Islet of Langerhans (tissue), 1 donor: ENCODE measurements at regions not wholly inside any gene's neighbourhood (a gene's known extent, or its start where the extent isn't known, plus 50 kb on each side); places are given as distances from the start of the nearest gene placed in this dataset.

Experiments
- FAIRE-seq: peaks from one replicate; lab custom pipeline; 2011; peaks lifted over from hg19 to GRCh38; lab: Jason Lieb, UNC

DNA sequence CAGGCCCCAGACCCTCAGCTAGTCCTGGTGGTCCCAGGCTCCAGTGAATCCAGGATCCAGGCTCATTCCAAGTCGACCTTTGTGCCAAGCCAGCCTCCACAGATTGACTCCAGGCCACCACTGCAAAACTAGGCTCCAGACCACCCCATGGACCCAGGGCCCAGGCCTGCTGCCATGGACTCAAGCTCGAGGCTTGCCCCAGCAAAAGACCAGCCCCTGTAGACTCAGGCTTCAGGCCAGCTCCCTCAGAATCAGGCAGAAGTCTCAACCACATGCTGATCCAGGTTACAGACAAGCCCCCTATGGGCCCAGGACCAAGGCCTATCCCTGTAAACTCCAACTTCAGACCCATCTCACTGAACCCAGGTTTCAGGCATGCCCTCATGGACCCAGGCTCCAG is 692.4 kb downstream of the PCDH19 start:
- no peak for FAIRE-seq

DNA sequence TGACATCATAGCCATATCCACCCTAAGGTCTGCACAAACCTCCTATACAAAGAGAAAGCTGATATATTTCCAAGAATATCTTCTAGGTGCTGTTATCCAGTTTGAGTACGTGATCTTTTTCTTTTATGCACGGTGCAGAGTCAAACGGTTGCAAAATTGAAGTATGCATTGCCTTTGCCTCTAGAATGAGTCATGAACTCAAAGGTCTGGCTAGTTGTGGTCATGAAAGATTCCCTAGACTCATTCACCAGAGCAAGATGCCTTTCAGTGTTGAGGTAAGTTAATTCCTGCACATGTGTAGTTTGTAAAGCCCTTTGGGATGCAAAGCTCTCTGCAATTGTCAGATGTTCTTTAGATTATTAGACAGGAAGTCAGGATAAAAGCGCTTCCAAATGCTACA is 704.4 kb downstream of the PCDH19 start:
- no peak for FAIRE-seq

DNA sequence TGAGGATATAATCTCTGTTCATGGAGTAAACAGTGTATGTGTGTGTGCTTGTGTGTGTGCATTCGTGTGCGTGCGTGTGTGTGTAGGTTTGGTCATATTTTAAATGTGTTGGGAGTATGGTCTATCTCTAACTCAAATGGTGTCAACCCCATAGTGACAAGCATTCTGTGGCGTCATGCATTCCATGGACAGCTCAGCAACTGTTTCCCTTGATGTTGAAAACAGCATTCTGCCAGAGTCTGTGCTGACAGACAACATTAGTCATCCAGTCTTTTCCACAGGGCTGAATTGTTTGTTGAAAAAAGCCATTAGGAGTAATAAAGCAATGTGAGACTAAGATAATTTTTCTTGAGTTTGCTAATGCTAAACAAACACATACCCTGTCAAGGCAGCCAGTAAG is 706.6 kb downstream of the PCDH19 start:
- FAIRE-seq: peak; percentile 24

DNA sequence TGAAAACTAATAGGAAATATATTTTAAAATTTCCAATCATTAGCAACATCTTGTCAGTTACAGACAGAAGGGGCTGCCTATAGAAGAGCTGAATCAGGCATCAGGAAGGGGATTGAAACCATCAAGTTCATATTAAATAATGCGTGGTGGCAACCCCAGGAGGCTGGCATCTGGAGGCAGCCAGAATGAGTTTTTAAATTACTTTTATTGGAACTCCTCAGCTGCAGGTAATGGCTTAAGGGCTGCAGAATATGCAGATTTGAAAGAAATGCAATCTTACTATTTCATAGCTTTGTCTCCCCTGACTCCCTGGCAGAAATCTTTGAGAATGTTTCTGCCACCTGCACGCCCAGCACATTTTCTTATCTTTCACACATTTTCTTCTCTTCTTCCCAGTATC is 711.6 kb downstream of the PCDH19 start:
- FAIRE-seq: no peak

DNA sequence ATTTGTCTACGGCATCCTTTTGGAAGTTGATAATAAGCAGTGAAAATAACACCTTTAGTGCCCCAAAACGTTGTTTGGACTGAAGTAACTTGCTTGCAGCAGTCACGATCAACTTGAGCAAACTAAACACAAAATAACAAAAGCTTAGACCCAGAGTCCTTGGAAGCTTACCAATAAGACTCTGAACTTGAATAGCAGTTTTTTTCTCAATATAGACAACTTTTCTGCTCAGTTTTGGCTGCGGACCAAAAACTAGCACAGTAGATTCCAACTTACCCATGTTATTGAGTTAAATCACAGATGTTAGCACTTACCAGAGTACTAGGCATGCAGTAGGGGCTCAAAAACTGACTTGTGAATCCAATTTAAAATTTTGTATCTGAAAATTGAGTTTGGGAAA is 746.9 kb downstream of the PCDH19 start:
- no peak for FAIRE-seq

DNA sequence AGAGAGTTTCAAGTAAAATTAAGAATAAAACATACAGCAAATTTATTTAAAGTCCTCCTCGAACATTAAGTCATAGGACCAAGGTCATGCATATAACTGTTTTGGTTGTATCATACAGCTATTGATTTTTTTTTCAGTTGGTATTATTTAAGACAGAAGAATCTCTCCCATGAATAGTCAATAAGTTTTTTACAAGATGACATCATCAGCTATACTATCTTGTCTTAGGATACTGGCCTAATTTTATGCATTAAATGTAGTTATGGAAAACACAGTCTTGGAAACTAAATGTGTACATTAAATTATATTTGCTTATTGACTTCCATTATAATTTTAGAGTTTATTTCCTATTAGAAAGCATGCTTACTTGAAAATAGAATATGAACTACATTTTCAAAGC is 755.9 kb downstream of the PCDH19 start:
- no peak for FAIRE-seq

DNA sequence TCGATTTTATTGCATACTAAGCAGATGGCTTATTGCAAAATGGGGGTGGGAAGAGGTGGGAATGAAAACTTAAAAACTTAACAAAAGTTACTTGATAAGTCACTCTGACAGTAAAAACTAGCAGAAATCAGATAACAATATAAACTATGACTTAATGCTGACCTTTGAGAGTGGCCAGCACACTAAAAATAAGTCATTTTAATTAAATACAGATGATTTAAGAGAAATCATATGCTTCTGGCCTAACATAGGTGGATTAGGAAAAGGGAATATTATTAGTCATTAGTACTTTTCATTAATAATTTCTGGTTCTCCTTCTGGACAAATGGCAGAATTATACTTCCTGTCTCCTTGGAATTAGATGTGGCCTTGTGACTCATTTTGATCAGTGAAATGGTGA is 756.7 kb downstream of the PCDH19 start:
- no peak for FAIRE-seq

DNA sequence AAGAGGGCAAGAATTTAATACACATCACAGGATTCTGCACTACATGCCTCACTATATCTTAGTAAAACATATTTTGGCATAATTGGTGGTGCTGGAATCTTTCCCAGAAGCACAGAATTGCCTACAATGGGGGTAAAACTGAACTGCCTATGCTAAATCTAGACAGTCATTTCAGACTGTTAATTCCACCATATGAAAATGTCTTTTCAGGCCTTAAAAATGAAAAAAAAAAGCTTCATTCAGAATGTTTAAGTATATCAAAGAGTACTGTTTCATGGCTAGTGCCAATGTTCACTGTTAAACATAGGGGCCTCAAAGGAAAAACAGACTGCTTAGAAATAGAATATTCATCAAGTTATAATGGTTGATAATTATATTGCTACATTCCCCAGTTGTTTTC is 797.0 kb downstream of the PCDH19 start:
- no peak for FAIRE-seq

DNA sequence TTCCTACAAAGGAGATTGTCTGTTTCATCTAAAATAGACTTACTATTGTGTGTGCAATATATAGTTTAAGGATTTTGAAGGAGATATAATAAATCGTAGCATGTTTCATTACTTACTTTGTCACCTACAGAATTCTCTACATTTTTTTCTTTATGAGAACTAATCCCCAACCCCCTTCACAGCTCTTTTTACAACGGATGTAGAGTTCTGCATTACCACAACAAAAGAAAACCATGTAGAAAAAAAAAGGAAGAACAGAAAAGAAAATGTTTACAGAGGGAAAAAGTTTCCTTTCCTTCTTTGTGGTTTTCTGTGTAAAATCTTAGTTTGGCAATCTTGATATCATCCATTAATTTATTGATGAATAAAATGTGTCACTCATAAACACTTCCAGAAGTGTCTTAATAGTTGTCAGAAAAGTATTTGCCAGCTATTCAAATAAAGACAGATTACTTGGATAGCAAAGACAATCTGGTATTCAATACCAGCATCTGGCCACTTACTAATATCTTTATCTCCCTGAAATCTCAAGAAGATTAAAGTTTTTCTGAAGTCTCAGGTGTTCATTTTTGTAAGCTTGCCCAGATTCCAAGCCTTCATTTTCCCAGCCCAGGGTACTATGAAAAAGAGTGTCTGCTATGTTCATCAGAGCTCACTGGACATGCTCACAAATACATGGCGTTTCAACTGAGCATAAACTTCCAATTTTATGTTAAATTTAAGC is 806.8 kb downstream of the PCDH19 start:
- no peak for FAIRE-seq

DNA sequence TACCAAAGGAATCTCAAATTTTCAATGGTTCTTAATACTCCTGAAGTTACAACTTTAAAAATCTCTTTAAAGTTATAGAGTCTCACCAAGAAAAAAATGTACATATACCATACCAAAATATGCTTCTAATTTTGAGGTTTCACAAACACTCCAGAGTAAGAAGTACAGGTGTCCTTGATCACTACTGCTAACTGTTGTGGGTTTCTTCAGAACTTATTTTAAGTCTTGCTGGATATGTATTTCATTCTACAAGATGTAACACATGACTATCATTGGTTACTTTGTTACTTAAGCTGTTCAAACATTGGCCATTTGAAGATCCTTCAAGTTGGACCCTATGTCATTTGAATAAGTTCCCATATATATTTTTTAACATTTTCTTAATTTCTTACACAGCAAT is 808.0 kb downstream of the PCDH19 start:
- no peak for FAIRE-seq

DNA sequence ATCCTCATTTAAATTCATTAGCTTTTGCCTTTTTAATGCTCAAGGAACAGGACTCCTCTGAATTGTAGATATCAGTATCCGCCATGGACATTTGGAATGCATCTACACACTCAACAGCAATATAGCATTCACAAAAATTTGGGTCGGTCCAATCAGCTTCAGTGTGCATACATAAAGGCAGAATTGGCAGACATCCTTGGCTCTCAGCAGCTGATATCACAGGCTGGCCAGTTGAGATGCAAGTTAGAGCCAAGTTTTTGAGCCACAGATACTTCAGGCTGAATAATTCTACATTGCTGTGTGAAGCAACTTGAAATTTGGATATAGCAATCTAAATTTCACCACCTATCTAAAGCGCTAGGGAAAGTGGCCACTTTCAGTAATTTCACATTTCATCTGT is 821.1 kb downstream of the PCDH19 start:
- no peak for FAIRE-seq

DNA sequence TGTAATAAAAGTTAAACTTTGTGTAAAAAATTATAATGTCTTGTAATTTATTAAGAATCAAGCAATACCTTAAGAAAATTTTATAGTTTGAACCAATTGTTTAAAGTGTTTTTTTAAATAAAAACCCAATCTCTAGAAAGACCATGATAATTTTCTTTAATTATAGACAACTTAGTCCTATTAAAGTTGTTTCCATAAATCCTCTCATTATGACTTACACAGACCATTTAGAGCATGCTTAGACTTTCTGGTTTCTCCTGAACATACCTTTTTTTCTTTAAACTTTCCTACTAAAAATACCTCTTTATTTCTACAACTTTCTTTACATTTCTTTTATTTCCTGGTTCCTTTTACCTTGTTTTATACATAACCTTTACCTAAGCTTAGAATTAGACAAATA is 837.4 kb downstream of the PCDH19 start:
- no peak for FAIRE-seq

DNA sequence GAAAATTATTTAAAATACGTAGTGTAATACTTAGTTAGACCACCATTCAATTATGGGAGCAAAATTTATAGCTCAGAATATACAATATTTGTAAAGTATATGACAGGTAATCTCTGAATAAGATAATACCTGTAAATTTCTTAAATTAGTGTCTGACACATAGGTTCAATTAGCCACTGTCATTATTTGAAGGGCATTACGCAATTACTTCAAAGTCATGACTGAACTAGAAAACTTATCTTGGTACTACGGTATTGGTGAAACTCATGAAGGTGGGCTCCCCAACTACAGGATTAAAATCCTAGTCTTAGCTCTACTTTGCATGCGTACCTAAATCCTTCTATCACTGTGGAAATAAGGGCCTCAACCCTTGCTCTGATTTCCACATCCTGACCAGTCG is 860.7 kb downstream of the PCDH19 start:
- FAIRE-seq: no peak

DNA sequence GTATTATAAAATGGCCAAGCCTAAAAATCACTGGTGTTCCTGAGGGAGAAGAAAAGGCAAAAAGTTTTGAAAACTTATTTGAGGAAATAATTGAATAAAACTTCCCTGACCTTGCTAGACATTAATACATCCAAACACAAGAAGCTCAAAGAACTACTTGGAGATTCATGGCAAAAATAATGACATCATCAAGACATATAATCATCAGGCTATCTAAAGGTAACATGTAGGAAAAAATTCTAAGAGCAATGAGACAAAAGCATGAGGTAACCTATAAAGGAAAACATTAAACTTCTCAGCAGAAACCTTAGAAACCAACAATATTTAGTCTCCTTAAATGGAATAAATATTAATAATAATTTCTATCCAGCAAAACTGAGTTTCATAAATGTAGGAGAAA is 887.6 kb downstream of the PCDH19 start:
- FAIRE-seq: no peak

DNA sequence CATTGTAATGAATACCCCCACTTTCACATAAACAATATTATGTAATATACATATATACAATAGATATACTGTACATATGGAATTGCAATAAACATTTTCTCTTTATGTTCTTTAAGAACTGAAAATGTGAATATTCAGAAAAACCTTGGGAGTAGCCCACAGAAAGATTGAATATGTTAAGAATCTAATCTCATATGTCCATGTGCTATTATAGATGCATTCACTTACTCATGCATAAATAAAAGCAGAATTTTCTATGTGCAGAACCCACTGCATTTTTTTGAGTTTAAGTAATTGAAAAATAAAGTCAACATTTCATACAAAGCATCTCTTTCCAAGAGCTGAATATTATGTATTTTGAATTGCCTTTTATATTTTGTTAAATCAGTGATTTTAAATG is 902.3 kb downstream of the PCDH19 start:
- no peak for FAIRE-seq

DNA sequence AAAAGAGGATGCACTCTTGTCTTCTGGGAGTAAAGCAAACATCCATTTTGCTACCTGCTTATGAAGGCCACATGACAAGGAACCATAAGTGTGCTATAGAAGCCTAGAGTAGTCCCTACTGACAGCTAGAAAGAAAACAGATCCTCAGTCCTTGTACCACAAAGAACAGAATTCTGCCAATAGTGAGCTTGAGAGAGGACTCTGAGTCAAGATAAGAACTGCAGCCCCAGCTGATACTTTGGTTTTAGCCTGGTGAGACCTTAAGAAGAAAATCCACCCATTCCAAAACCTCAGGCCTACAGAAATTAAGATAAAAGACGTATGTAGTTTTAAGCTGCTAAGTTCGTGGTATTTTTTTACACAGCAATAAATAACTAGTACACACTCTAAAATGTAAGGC is 914.6 kb downstream of the PCDH19 start:
- no peak for FAIRE-seq

DNA sequence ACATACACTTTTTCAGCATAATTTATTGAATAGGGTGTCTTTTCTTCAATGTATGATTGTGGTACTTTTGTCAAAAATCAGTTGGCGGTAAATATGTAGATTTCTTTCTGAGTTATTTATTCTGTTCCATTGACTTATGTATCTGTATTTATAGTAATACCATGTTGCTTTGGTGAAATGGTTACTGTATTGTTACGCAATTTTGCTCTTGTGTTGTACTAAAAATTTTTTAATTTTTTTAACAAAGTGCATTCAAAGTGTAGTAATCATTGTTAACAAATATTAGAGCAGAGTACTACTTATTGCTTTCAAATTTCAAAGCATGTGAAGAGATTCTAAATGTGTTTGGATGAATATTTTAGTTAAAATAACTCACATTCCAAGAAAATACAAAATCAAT is 915.4 kb downstream of the PCDH19 start:
- FAIRE-seq: no peak

DNA sequence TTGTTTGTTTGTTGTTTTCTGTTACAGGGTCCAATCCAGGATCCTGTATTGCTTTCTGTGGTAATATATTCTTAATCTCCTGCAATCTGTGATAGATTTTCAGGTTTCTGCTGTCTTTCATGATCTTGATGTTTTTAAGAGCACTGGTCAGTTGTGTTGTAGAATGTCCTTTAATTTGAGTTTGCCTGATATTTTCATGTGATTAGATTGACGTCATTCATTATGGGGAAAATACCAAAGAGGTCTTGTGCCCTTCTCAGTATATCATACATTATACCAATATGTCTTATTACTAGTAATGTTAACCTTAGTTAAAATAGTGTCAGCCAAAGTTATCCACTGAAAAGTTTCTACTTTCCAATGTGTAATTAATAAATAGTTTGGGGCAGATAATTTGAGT is 929.3 kb downstream of the PCDH19 start:
- FAIRE-seq: no peak

DNA sequence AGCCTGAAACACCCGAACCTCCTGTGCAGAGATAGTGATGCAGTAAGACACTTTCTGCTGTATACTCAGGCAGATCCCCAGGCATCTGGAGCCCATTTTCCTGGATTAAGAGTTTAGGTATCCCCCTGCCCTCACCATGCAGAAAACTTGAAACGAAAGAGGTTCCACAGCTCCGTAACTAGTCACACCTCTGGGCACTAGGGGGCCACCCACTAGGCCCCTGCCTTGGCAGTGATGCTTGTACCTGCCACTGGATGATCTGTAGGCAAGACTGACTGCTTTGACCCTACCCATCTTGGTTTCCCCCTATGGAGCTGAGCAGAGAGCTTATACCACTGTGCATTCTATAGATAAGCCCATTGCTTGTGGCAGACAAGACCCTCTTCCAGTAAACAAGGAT is 940.6 kb downstream of the PCDH19 start:
- no peak for FAIRE-seq

DNA sequence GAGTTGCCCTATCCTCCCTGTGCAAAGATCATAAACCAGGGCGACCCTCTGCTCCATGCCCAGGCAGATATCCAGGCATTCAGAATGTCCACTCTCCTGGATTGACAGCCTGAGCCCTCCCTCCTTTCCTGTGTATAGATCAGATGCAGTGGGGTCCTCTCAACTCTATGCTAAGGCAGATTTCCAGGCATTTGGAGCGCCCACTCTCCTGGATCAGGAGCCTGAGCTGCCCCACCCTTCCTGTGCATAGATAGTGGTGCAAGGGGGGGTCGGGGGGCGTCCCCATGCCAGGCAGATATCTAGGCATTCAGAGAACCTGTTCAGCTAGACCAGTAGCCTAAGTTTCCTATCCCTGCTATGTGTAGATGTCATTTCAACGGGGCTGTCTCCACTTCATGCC is 941.1 kb downstream of the PCDH19 start:
- no peak for FAIRE-seq

DNA sequence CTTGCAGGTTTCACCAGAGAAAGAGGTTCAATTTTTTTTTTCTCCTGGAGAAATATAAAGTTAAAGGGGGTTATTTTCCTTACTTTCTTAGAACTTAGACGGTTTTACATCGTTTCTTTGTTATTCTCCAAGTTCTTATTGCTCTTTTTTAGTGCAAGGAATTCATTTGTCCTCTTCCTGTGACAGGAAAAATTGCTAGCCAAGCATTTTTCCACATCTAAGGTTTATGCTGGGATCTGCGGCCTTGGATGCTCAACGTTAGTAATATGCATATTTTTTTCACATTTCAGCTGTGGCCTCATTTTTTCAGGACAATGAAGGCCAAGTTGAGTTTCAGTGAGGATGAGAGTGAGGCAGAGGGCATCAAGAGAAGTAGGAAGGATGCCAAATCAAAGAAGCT is 948.9 kb downstream of the PCDH19 start:
- FAIRE-seq: no peak

DNA sequence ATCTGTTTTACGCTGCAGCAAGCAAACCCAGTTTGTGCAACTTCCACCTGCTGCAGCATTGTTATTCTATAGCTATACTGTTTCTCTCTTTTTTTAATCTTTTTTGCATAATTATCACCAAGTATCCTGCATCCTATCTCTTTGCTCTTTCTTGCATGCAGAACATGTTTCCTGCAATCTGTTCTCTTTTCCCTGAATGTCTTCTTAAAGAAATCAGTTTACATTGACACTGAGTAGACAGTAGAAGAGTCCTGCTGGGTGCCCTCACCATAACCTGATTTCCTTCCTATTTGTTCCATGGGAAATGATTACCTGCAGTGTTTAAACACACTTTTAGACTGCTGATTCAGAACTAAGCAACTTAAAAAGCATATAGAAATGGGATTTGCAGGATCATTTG is 964.7 kb downstream of the PCDH19 start:
- no peak for FAIRE-seq

DNA sequence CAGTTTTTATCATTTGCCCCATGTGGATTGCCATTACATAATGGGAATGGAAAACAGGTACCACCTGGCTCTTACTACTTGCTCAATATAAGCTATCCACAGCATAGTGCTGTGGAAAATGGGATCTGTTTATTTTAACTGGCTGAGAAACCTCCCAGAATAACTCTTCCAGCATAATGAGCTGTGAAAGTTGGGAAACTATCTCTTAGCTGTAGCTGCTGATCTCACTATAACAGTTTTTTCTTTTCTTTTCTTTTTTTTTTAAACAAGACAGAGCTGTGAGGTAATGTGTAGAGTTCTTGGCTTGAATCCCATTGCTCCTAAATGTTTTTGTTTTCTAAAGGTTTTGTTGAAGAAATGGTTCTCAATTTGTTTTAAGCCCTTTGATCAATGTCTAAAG is 988.3 kb downstream of the PCDH19 start:
- FAIRE-seq: no peak

DNA sequence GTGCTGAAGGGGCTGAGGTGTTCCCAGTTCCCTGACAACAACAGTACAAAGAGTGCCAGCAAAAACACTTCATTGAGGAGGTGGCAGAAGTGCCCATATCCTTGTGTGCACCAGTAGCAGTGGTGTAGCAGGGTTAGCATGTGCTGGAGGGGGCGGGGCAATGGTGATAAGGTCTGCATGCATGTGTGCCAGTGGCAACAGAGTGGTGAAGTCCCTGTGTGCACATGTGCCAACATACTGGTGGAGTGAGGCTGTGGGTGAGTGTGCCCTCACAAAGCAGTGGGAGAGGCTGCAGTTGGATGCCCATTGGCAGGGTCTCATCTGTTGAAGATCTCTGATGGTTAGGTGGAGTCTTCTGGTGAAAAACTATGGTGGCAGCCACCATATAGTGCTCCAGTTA is 994.6 kb downstream of the PCDH19 start:
- FAIRE-seq: no peak

DNA sequence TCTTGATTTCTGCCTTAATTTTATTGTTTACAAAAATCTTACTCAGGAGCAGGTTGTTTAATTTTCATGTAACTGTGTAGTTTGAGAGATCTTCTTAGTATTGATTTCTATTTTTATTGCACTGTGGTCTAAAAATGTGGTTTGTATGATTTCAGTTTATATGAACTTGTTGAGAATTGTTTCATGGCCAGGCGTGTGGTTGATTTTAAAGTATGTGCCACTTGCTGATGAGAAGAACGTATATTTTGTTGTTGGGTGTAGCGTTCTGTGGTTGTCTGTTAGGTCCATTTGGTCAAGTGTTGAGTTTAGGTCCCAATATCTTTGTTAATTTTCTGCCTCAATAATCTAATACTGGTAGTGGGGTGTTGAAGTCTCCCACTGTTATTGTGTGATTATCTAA is 996.8 kb downstream of the PCDH19 start:
- FAIRE-seq: no peak
